Caco-2 (cell line): ENCODE measurements at regions not wholly inside any gene's neighbourhood (a gene's known extent, or its start where the extent isn't known, plus 50 kb on each side); places are given as distances from the start of the nearest gene placed in this dataset.

Experiments used
- BruUV-seq: library from RNA; stranded (reverse); fragments of 400-500 nt; replicated peaks from 2 replicates; lab custom pipeline; 2021; lab: Mats Ljungman, UMichigan
- CTCF ChIA-PET: fragments of 300-600 bp; sonication (Branson Sonifier 250); formaldehyde crosslinking; loops from one replicate; lab custom pipeline; 2022; ENCODE audit warnings: antibody characterized with exemption; lab: Charles Lee
- POLR2A ChIA-PET: fragments of 300-600 bp; sonication (Branson Sonifier 250); formaldehyde crosslinking; loops from one replicate; lab custom pipeline; 2022; ENCODE audit warnings: antibody characterized with exemption; lab: Charles Lee
- DNase-seq, 2 experiments: peaks; one replicate each; pipeline versions ENCODE4 v3.0.0 to v3.0.0-alpha.2; 2020 to 2022
- H3K27me3 ChIP-seq: replicated peaks from 2 replicates; pipeline ENCODE4 v1.6.0; 2011; ENCODE audit warnings: low read length; ENCODE audit not compliant: control insufficient read depth, insufficient read depth
- H3K36me3 ChIP-seq: 2 replicates; pipeline ENCODE4 v1.5.1; 2011; ENCODE audit warnings: low read length; ENCODE audit not compliant: control insufficient read depth, insufficient read depth
- H3K4me1 ChIP-seq: fragments of 250-450 bp; sonication (Bioruptor Pico); 2 replicates; pipeline ENCODE4 v1.5.1; 2020; ENCODE audit warnings: mild to moderate bottlenecking
- H3K4me3 ChIP-seq: 2 replicates; pipeline ENCODE4 v1.5.1; 2011; ENCODE audit warnings: low read depth, mild to moderate bottlenecking, control low read depth, low read length
- H3K9me3 ChIP-seq: fragments of 250-450 bp; sonication (Bioruptor Pico); 2 replicates; pipeline ENCODE4 v1.5.1; 2020; ENCODE audit warnings: mild to moderate bottlenecking, moderate library complexity
- H3K27ac Mint-ChIP-seq: one replicate; pipeline ENCODE4 v1.8.0; 2022; ENCODE audit warnings: mixed read lengths; ENCODE audit not compliant: unreplicated experiment
- H3K27me3 Mint-ChIP-seq: one replicate; pipeline ENCODE4 v1.8.0; 2022; ENCODE audit warnings: mixed read lengths; ENCODE audit not compliant: insufficient read depth, unreplicated experiment
- H3K36me3 Mint-ChIP-seq: one replicate; pipeline ENCODE4 v1.8.0; 2022; ENCODE audit warnings: mild to moderate bottlenecking, mixed read lengths; ENCODE audit not compliant: insufficient read depth, unreplicated experiment
- H3K4me1 Mint-ChIP-seq: one replicate; pipeline ENCODE4 v1.8.0; 2022; ENCODE audit warnings: low read depth, mixed read lengths; ENCODE audit not compliant: unreplicated experiment
- H3K4me3 Mint-ChIP-seq: one replicate; pipeline ENCODE4 v1.8.0; 2022; ENCODE audit warnings: mild to moderate bottlenecking, moderate library complexity, mixed read lengths; ENCODE audit not compliant: unreplicated experiment
- H3K9me3 Mint-ChIP-seq: one replicate; pipeline ENCODE4 v1.8.0; 2022; ENCODE audit warnings: mixed read lengths; ENCODE audit not compliant: unreplicated experiment
- intact Hi-C: fragments of 100-400 bp; cut with micrococcal nuclease; formaldehyde crosslinking; loops from one replicate; pipeline ENCODE4 v1.10.0; 2022; ENCODE audit not compliant: unreplicated experiment
- TF ChIP-seq, protein P1 (sequence below), 2 experiments: fragments of 200-600 bp in 1 of 2; IDR thresholded peaks; 1 replicate in 1 of 2; 2 replicates in 1 of 2; pipeline versions ENCODE4 v1.5.1 to v1.8.0; 2011 to 2022; ENCODE audit warnings: antibody characterized with exemption in 1 of 2, control low read depth in 1 of 2, inconsistent platforms in 1 of 2, low read depth in 1 of 2, low read length in 1 of 2, mild to moderate bottlenecking in 1 of 2, moderate library complexity in 1 of 2; ENCODE audit not compliant: insufficient read depth in 1 of 2, severe bottlenecking in 1 of 2, unreplicated experiment in 1 of 2

DNA sequence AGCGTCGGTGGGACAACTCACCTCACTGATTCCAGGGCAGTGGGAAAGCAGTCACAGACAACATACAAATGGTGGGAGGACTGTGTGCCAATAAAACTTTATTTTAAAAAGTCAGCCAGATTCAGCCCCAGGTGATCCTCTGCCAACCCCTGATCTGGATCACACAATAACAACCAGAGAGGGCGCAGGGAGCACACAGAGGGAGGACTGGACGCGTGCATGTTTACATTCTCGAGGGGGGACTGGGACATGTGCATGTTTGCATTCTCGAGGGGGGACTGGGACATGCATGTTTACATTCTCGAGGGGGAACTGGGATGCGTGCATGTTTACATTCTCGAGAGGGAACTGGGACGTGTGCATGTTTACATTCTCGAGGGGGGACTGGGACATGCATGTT is 209.5 kb downstream of the NDUFA10 start:
- POLR2A ChIA-PET: no interaction called here
- no peak for DNase-seq
- CTCF ChIA-PET: no interaction called here
- H3K36me3 Mint-ChIP-seq: no peaks in the 10 kb centered on the region
- no peaks in the 10 kb centered on the region for H3K36me3 ChIP-seq
- BruUV-seq: no TSS peak
- TF ChIP-seq, protein P1, sequence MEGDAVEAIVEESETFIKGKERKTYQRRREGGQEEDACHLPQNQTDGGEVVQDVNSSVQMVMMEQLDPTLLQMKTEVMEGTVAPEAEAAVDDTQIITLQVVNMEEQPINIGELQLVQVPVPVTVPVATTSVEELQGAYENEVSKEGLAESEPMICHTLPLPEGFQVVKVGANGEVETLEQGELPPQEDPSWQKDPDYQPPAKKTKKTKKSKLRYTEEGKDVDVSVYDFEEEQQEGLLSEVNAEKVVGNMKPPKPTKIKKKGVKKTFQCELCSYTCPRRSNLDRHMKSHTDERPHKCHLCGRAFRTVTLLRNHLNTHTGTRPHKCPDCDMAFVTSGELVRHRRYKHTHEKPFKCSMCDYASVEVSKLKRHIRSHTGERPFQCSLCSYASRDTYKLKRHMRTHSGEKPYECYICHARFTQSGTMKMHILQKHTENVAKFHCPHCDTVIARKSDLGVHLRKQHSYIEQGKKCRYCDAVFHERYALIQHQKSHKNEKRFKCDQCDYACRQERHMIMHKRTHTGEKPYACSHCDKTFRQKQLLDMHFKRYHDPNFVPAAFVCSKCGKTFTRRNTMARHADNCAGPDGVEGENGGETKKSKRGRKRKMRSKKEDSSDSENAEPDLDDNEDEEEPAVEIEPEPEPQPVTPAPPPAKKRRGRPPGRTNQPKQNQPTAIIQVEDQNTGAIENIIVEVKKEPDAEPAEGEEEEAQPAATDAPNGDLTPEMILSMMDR (IDR thresholded peaks at IDR 0.05; ENCODE audit: insufficient read depth in 1 of 2, low read depth in 1 of 2, low read length in 1 of 2, severe bottlenecking in 1 of 2, unreplicated experiment in 1 of 2): no peak
- no peaks in the 10 kb centered on the region for H3K27me3 ChIP-seq
- H3K4me1 Mint-ChIP-seq: no peaks in the 10 kb centered on the region
- no peak overlapping the region for H3K4me3 Mint-ChIP-seq
- intact Hi-C loops: no loop called here
- no peaks in the 10 kb centered on the region for H3K4me1 ChIP-seq
- no peaks in the 10 kb centered on the region for H3K9me3 ChIP-seq
- no peak overlapping the region for H3K4me3 ChIP-seq
- H3K27ac Mint-ChIP-seq: no peak overlapping the region
- no peaks in the 10 kb centered on the region for H3K9me3 Mint-ChIP-seq
- no peaks in the 10 kb centered on the region for H3K27me3 Mint-ChIP-seq

DNA sequence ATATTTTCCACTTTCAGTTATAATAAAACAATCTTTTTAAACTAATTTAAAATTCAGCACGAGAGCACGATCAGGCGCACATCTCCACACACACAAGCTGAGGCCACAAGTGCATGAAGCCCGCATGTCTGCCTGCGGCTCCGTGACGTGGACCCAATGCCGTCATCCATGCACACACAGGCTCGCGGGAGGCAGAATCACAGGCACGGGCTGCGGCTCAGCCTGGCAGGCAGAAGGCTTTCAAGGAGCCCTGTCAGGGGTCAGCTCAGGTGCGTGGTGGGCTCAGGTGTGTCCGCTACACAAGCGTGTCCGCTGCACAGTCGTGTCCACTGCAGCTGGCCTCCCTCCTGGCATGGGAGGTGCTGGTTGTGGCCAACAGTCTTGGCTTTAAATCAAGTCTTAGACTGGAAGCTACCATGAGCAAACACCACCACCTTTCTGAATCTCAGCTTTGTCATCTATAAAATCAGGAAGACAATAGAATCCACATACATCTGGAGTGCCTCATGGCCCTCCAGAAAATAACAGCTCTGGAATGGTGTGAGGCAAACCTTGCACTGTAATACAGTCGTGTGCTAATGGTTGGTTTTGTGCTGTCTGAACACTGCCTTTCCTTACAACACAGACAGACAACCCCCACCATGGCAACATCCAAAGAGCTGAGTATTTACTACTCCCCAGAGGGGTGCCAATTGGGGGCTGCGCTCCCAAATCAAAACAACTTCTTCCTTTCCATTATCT is 210.1 kb downstream of the NDUFA10 start:
- Histone ChIP-seq H3K36me3 (no peaks in the 10 kb centered on the region), H3K9me3 (no peaks in the 10 kb centered on the region), H3K4me3 (no peak overlapping the region), H3K27me3 (no peaks in the 10 kb centered on the region), H3K4me1 (no peaks in the 10 kb centered on the region)
- TF ChIP-seq, protein P1 (IDR thresholded peaks at IDR 0.05; ENCODE audit: insufficient read depth in 1 of 2, low read depth in 1 of 2, low read length in 1 of 2, severe bottlenecking in 1 of 2, unreplicated experiment in 1 of 2): no peak
- CTCF ChIA-PET: no interaction called here
- DNase-seq: no peak
- POLR2A ChIA-PET: no interaction called here
- Mint-ChIP-seq H3K9me3 (no peaks in the 10 kb centered on the region), H3K4me1 (no peaks in the 10 kb centered on the region), H3K27me3 (no peaks in the 10 kb centered on the region), H3K36me3 (no peaks in the 10 kb centered on the region), H3K4me3 (no peak overlapping the region), H3K27ac (no peak overlapping the region)
- no TSS peak for BruUV-seq
- intact Hi-C loops: no loop called here

DNA sequence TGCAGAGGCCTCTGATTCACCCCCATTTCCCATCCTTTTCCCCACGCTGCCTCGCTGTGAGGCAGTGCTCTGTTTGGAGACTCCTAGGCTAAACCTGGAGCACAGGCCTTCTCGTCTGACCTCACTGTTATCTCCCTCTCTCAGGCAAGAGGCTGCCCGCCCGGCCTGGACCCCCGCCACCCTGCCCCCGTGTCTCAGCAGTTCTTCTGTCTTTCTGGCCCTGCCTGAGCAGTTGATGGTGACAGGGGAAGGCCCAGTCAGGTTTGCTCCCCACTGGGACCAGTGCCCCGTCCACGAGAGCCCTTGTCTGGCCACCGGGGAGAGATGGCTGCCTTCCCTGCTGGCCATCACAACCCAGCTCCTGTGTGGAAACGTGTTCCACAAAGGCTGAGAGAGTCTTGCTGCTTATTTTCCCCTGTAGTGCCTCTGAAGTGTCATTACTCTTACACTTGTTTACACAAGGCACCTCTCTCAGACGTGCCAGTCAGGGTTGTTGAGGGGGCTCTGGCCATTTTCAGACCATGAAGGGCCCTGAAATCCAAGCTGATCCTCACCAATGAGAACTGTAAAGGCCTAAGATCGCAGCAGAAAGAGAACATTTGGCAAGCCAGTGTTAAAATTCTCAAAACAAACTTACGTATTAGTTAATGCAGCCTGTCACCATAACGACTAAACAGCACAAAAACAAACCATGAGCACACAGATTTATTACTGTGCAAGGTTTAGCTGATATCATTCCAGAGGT is 210.9 kb downstream of the NDUFA10 start:
- Histone ChIP-seq H3K36me3 (no peaks in the 10 kb centered on the region), H3K4me1 (no peaks in the 10 kb centered on the region), H3K4me3 (no peak overlapping the region), H3K27me3 (no peaks in the 10 kb centered on the region), H3K9me3 (no peaks in the 10 kb centered on the region)
- no peaks in the 10 kb centered on the region for H3K27me3 Mint-ChIP-seq
- TF ChIP-seq, protein P1 (IDR thresholded peaks at IDR 0.05; ENCODE audit: insufficient read depth in 1 of 2, low read depth in 1 of 2, low read length in 1 of 2, severe bottlenecking in 1 of 2, unreplicated experiment in 1 of 2): no peak
- ChIA-PET CTCF (no interaction called here), POLR2A (no interaction called here)
- DNase-seq: peak in 1 of 2 experiments; percentile 9
- BruUV-seq: no TSS peak
- H3K9me3 Mint-ChIP-seq: no peaks in the 10 kb centered on the region
- H3K4me3 Mint-ChIP-seq: no peak overlapping the region
- H3K36me3 Mint-ChIP-seq: no peaks in the 10 kb centered on the region
- intact Hi-C loops: no loop called here
- no peak overlapping the region for H3K27ac Mint-ChIP-seq
- no peaks in the 10 kb centered on the region for H3K4me1 Mint-ChIP-seq
